Uterus (tissue), 2 donors: ENCODE measurements at regions not wholly inside any gene's neighbourhood (a gene's known extent, or its start where the extent isn't known, plus 50 kb on each side); places are given as distances from the start of the nearest gene placed in this dataset.

Experiments
- POLR2A ChIP-seq, 2 donors: fragments of 450-650 bp; IDR thresholded peaks; one replicate each; pipeline ENCODE4 v1.6.1; 2016; ENCODE audit warnings: antibody characterized with exemption in 2 of 2, mild to moderate bottlenecking in 1 of 2, moderate library complexity in 1 of 2
- TF ChIP-seq, protein P1 (sequence below), 4 experiments: fragments of 200-600 bp in 2 of 4; fragments of 450-650 bp in 2 of 4; sonication (generic) in 2 of 4; IDR thresholded peaks; one replicate each; pipeline ENCODE4 v1.5.1; 2016 to 2019; ENCODE audit warnings: antibody characterized with exemption in 4 of 4, mild to moderate bottlenecking in 2 of 4, moderate library complexity in 1 of 4

DNA sequence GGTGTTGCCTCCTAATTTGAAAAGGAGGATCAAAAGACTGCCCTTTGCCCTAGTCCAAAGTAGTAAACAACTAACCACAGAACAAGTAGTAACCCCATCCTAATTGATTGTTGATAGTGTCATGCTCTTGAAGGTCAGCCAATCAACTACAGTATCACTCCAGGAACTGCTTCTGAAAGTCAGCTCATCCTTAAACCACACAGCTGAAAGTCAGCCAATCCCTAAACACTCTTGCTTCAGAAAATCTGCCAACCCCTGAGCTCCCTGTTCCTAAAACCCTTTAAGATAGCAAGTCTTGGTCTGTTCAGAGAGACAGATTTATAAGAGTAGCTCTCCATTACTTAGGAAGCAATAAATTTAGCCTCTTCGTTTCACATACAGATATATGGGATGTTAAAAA, 51.6 kb upstream of the CPO start:
- TF ChIP-seq, protein P1, sequence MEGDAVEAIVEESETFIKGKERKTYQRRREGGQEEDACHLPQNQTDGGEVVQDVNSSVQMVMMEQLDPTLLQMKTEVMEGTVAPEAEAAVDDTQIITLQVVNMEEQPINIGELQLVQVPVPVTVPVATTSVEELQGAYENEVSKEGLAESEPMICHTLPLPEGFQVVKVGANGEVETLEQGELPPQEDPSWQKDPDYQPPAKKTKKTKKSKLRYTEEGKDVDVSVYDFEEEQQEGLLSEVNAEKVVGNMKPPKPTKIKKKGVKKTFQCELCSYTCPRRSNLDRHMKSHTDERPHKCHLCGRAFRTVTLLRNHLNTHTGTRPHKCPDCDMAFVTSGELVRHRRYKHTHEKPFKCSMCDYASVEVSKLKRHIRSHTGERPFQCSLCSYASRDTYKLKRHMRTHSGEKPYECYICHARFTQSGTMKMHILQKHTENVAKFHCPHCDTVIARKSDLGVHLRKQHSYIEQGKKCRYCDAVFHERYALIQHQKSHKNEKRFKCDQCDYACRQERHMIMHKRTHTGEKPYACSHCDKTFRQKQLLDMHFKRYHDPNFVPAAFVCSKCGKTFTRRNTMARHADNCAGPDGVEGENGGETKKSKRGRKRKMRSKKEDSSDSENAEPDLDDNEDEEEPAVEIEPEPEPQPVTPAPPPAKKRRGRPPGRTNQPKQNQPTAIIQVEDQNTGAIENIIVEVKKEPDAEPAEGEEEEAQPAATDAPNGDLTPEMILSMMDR (IDR thresholded peaks at IDR 0.05): no peak
- TF ChIP-seq POLR2A (IDR thresholded peaks at IDR 0.05): no peak
